Body of pancreas (tissue), 4 donors: ENCODE measurements at regions not wholly inside any gene's neighbourhood (a gene's known extent, or its start where the extent isn't known, plus 50 kb on each side); places are given as distances from the start of the nearest gene placed in this dataset.

Source experiments
- ATAC-seq: fragments of 150-250 bp; one replicate; pipeline ENCODE4 v1.9.1; 2016
- DNase-seq, 4 donors: peaks; one replicate each; pipeline ENCODE4 v3.0.0-alpha.2; 2019
- H3K27ac ChIP-seq, 4 donors: fragments of 200-600 bp; sonication (generic); 1 replicate in 3 of 4; 2 replicates in 1 of 4; pipeline versions ENCODE4 v1.5.1 to v1.6.1; 2016 to 2019; ENCODE audit warnings: mild to moderate bottlenecking in 1 of 4, mixed read lengths in 1 of 4, moderate library complexity in 1 of 4
- H3K27me3 ChIP-seq, 2 donors: fragments of 200-600 bp; sonication (generic); one replicate each; pipeline ENCODE4 v1.6.0; 2016; ENCODE audit warnings: mild to moderate bottlenecking in 1 of 2
- H3K36me3 ChIP-seq, 2 donors: fragments of 200-600 bp; sonication (generic); replicated peaks in 1 of 2; 2 replicates each; pipeline ENCODE4 v1.5.1; 2016; ENCODE audit warnings: low read depth in 2 of 2; ENCODE audit not compliant: insufficient read depth in 1 of 2
- H3K4me1 ChIP-seq: fragments of 200-600 bp; sonication (generic); one replicate; pipeline ENCODE4 v1.6.0; 2016
- H3K4me3 ChIP-seq, 2 donors: fragments of 200-600 bp; sonication (generic); 1 replicate in 1 of 2; 2 replicates in 1 of 2; pipeline ENCODE4 v1.5.1; 2016 to 2019
- H3K9me3 ChIP-seq, 3 donors: fragments of 200-600 bp; sonication (generic); 1 replicate in 2 of 3; 2 replicates in 1 of 3; pipeline ENCODE4 v1.5.1; 2016
- POLR2A ChIP-seq, 3 donors: fragments of 450-650 bp; IDR thresholded peaks; one replicate each; pipeline ENCODE4 v1.6.1; 2016; ENCODE audit warnings: antibody characterized with exemption in 3 of 3, mild to moderate bottlenecking in 2 of 3
- WGBS, 2 donors: methylation state at CpG; one replicate each; pipeline ENCODE4 v1.1.5; 2017; 5-methylcytosine and 5-hydroxymethylcytosine counted together
- intact Hi-C: fragments of 100-400 bp; cut with DNase I; formaldehyde crosslinking; loops from one replicate; pipeline ENCODE4 v1.15.1; 2023
- TF ChIP-seq, protein P1 (sequence below), 7 experiments: fragments of 450-650 bp in 4 of 7; fragments of 200-600 bp in 3 of 7; sonication (generic) in 3 of 7; IDR thresholded peaks; one replicate each; pipeline ENCODE4 v1.5.1; 2016 to 2019; ENCODE audit warnings: antibody characterized with exemption in 7 of 7

DNA sequence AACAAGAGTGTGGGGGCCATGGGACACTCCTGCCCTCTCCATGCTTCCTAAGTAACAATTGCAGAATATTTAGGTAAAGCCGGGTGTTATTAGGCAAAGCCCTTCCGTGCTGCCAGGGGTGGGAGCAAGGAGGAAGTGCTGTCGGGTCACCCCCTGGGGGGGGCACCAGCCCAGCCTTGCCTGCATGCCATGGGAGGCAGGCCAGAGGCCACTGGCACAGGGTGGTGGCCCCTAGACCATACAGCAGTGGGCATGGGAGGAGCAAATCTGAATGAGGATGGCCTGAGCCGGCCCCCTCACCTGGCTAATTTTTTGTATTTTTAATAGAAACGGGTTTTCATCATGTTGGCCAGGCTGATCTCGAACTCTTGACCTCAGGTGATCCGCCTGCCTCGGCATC is 355.7 kb upstream of the CDH8 start:
- whole genome bisulfite sequencing, 2 donors: 68 to 78% methylated on average over 7 to 8 of the region's 8 CpGs
- H3K27ac ChIP-seq: no peak overlapping the region
- intact Hi-C loops: no loop called here
- no peaks in the 10 kb centered on the region for H3K9me3 ChIP-seq
- no peaks in the 10 kb centered on the region for H3K27me3 ChIP-seq
- DNase-seq (no peak), ATAC-seq (no peak)
- no peaks in the 10 kb centered on the region for H3K36me3 ChIP-seq
- no peak overlapping the region for H3K4me3 ChIP-seq
- TF ChIP-seq, protein P1, sequence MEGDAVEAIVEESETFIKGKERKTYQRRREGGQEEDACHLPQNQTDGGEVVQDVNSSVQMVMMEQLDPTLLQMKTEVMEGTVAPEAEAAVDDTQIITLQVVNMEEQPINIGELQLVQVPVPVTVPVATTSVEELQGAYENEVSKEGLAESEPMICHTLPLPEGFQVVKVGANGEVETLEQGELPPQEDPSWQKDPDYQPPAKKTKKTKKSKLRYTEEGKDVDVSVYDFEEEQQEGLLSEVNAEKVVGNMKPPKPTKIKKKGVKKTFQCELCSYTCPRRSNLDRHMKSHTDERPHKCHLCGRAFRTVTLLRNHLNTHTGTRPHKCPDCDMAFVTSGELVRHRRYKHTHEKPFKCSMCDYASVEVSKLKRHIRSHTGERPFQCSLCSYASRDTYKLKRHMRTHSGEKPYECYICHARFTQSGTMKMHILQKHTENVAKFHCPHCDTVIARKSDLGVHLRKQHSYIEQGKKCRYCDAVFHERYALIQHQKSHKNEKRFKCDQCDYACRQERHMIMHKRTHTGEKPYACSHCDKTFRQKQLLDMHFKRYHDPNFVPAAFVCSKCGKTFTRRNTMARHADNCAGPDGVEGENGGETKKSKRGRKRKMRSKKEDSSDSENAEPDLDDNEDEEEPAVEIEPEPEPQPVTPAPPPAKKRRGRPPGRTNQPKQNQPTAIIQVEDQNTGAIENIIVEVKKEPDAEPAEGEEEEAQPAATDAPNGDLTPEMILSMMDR (IDR thresholded peaks at IDR 0.05): no peak
- TF ChIP-seq POLR2A (IDR thresholded peaks at IDR 0.05): no peak
- no peaks in the 10 kb centered on the region for H3K4me1 ChIP-seq

DNA sequence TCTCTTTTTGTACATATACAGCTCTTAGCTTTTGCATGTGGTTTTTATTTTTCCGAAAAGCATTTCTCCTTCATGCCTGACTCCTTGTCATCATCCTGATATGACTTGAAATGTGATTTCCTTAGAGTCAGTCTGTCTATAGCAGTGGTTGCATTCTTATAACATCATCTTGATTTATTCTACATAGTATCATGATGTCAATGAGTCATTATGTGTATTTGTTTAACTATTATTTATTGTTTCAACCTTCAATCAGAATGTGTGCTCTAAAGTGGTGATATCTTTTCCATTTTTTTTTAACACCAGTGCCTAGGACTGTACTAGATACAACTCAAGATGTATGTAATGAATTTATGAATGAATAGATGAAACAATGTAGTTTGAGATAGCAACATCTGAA is 354.9 kb upstream of the CDH8 start:
- H3K27me3 ChIP-seq: no peaks in the 10 kb centered on the region
- WGBS, 2 donors: 50 to 74% methylated on average over 1 of the region's 1 CpG
- H3K9me3 ChIP-seq: no peaks in the 10 kb centered on the region
- no peaks in the 10 kb centered on the region for H3K36me3 ChIP-seq
- intact Hi-C loops: no loop called here
- no peak overlapping the region for H3K4me3 ChIP-seq
- H3K4me1 ChIP-seq: no peaks in the 10 kb centered on the region
- no peak overlapping the region for H3K27ac ChIP-seq
- no peak for TF ChIP-seq POLR2A (IDR thresholded peaks at IDR 0.05)
- TF ChIP-seq, protein P1 (IDR thresholded peaks at IDR 0.05): no peak
- ATAC-seq (no peak), DNase-seq (no peak)

DNA sequence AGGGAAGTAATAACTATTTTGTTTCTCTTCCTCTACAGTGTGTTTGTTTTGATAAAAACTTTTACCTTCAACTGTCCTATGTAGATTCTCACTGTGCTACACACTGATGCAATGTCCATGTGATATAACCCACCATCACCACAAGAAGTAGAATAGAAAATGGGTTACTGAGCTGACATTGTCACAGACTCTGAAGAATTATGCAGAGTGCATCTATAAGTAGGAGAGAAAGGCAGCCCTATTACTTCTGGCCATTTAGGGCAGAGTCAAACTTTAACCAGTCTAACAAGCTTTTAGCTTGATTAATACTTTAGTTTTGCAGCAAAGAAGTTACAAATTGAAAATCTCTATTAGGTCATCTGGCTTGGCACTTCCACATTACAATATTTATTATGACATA is 354.0 kb upstream of the CDH8 start:
- DNase-seq: no peak
- Histone ChIP-seq H3K27ac (no peak overlapping the region), H3K36me3 (no peaks in the 10 kb centered on the region), H3K4me1 (no peaks in the 10 kb centered on the region), H3K9me3 (no peaks in the 10 kb centered on the region), H3K4me3 (no peak overlapping the region), H3K27me3 (no peaks in the 10 kb centered on the region)
- intact Hi-C loops: no loop called here
- ATAC-seq: no peak
- TF ChIP-seq POLR2A (IDR thresholded peaks at IDR 0.05): no peak
- TF ChIP-seq, protein P1 (IDR thresholded peaks at IDR 0.05): no peak

DNA sequence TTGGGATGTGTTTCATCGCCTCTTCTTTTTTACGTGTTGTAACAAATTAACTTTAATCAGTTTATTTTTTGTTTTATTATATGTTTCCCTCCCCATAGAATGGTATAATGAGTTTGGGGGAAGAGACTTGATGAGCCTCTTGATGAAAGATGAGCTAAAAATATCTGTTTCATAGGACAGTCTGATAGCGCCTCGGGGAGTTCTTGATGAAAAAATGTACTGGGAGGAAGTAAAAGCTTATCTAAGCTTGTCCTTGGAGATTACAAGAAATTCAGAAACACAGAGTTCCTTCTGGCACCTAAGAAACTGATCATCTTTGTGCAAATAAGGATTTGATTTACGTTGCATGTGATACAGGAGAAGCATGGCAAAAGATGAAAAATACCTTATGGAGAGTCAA is 350.2 kb upstream of the CDH8 start:
- no peak for ATAC-seq
- DNase-seq: no peak
- intact Hi-C loops: no loop called here
- TF ChIP-seq, protein P1 (IDR thresholded peaks at IDR 0.05): no peak
- no peak for TF ChIP-seq POLR2A (IDR thresholded peaks at IDR 0.05)
- Histone ChIP-seq H3K27ac (no peak overlapping the region), H3K4me3 (no peak overlapping the region), H3K27me3 (no peaks in the 10 kb centered on the region), H3K4me1 (no peaks in the 10 kb centered on the region), H3K9me3 (no peaks in the 10 kb centered on the region), H3K36me3 (no peaks in the 10 kb centered on the region)
- 54 to 62% methylated on average over 5 of the region's 5 CpGs for WGBS, 2 donors

DNA sequence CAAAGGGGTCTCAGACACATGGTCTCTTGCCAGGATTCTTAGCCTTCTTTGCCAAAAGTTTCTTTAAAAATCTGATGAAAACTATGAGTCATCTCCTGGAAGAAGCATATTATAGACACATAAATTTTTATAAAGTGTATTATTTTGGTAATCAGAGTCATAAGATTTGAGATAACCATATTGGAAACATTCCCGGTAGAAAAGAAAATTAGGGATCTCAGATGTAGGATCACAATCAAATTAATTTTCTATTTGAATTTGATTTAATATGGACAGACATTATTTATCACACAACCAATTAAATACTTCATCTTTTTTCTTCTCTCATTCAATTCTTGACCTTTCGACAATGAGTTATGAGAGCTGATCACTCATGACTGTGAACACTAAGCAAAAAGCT is 347.7 kb upstream of the CDH8 start:
- Histone ChIP-seq H3K36me3 (no peaks in the 10 kb centered on the region), H3K27me3 (no peaks in the 10 kb centered on the region), H3K27ac (no peak overlapping the region), H3K4me3 (no peak overlapping the region), H3K9me3 (no peaks in the 10 kb centered on the region), H3K4me1 (no peaks in the 10 kb centered on the region)
- ATAC-seq (no peak), DNase-seq (no peak)
- 72 to 76% methylated on average over 2 of the region's 2 CpGs for WGBS, 2 donors
- intact Hi-C loops: no loop called here
- TF ChIP-seq, protein P1 (IDR thresholded peaks at IDR 0.05): no peak
- no peak for TF ChIP-seq POLR2A (IDR thresholded peaks at IDR 0.05)
